Erythroblast (primary cell): ENCODE measurements at regions not wholly inside any gene's neighbourhood (a gene's known extent, or its start where the extent isn't known, plus 50 kb on each side); places are given as distances from the start of the nearest gene placed in this dataset.

ENCODE experiments used
- DNase-seq, 2 experiments: peaks; one replicate each; lab custom pipeline; 2025; lab: John Stamatoyannopoulos, UW
- GATA1 ChIP-seq: IDR thresholded peaks from 2 replicates; pipeline ENCODE4 v1.6.1; 2011; ENCODE audit warnings: low read depth, mild to moderate bottlenecking, control low read depth, low read length, moderate library complexity
- POLR2A ChIP-seq: IDR thresholded peaks from 2 replicates; pipeline ENCODE4 v1.6.1; 2011; ENCODE audit warnings: mild to moderate bottlenecking, low read length

- DNase-seq: no peak
- TF ChIP-seq GATA1 (no peak), POLR2A (no peak)
These were observed 115.4 kb downstream of the ZNF608 start for GRCh38 chr5:124630767-124631704.

GRCh38 chr5:124628721-124629596, 117.5 kb downstream of the ZNF608 start:
- DNase-seq: peak in 1 of 2 experiments; percentile 10
- no peak for TF ChIP-seq GATA1
- TF ChIP-seq POLR2A: no peak

GRCh38 chr5:124627815-124628595, 118.4 kb downstream of the ZNF608 start:
- no peak for DNase-seq
- TF ChIP-seq POLR2A (no peak), GATA1 (no peak)

GRCh38 chr5:124626053-124626452, 120.4 kb downstream of the ZNF608 start:
- DNase-seq: no peak
- TF ChIP-seq GATA1 (no peak), POLR2A (no peak)

- TF ChIP-seq GATA1 (no peak), POLR2A (no peak)
- no peak for DNase-seq
These were observed 123.2 kb downstream of the ZNF608 start for GRCh38 chr5:124623265-124623664.

GRCh38 chr5:124622851-124623250, 123.6 kb downstream of the ZNF608 start:
- TF ChIP-seq GATA1 (no peak), POLR2A (no peak)
- no peak for DNase-seq

GRCh38 chr5:124621279-124621678, 125.2 kb downstream of the ZNF608 start:
- TF ChIP-seq POLR2A: no peak
- TF ChIP-seq GATA1: no peak
- DNase-seq: no peak

- no peak for DNase-seq
- TF ChIP-seq GATA1: no peak
These were observed 125.7 kb downstream of the ZNF608 start for GRCh38 chr5:124620743-124621142.

GRCh38 chr5:124619121-124619520, 127.3 kb downstream of the ZNF608 start:
- TF ChIP-seq GATA1 (no peak), POLR2A (no peak)
- no peak for DNase-seq

GRCh38 chr5:124617787-124618186, 128.7 kb downstream of the ZNF608 start:
- no peak for DNase-seq
- TF ChIP-seq POLR2A (no peak), GATA1 (no peak)

- no peak for DNase-seq
- TF ChIP-seq GATA1: no peak
- no peak for TF ChIP-seq POLR2A
These were observed 131.5 kb downstream of the ZNF608 start for GRCh38 chr5:124614836-124615385.

- DNase-seq: no peak
- TF ChIP-seq POLR2A (no peak), GATA1 (no peak)
These were observed 132.3 kb downstream of the ZNF608 start for GRCh38 chr5:124614105-124614504.

- TF ChIP-seq POLR2A (no peak), GATA1 (no peak)
- DNase-seq: no peak
These were observed 133.0 kb downstream of the ZNF608 start for GRCh38 chr5:124613273-124613953.
